Muscle layer of duodenum (tissue), 2 donors: ENCODE measurements at regions not wholly inside any gene's neighbourhood (a gene's known extent, or its start where the extent isn't known, plus 50 kb on each side); places are given as distances from the start of the nearest gene placed in this dataset.

Source experiments
- H3K27ac ChIP-seq: one replicate; pipeline ENCODE4 v1.7.0; 2013; ENCODE audit warnings: mild to moderate bottlenecking, low read length
- H3K27me3 ChIP-seq: one replicate; pipeline ENCODE4 v1.7.0; 2013; ENCODE audit warnings: low read depth, mild to moderate bottlenecking, control low read depth, low read length
- H3K36me3 ChIP-seq, 2 donors: one replicate each; pipeline ENCODE4 v1.7.0; 2013; ENCODE audit warnings: low read length in 2 of 2, control low read depth in 1 of 2, mild to moderate bottlenecking in 1 of 2; ENCODE audit not compliant: insufficient read depth in 2 of 2, control insufficient read depth in 1 of 2
- H3K4me1 ChIP-seq, 2 donors: one replicate each; pipeline ENCODE4 v1.7.0; 2013; ENCODE audit warnings: low read length in 2 of 2, mild to moderate bottlenecking in 2 of 2, control low read depth in 1 of 2, moderate library complexity in 1 of 2; ENCODE audit not compliant: insufficient read depth in 2 of 2, control insufficient read depth in 1 of 2
- H3K4me3 ChIP-seq, 2 donors: one replicate each; pipeline ENCODE4 v1.7.0; 2013; ENCODE audit warnings: low read length in 2 of 2, low read depth in 1 of 2, mild to moderate bottlenecking in 1 of 2
- H3K9me3 ChIP-seq, 2 donors: one replicate each; pipeline ENCODE4 v1.7.0; 2013; ENCODE audit warnings: low read length in 2 of 2, control low read depth in 1 of 2, mild to moderate bottlenecking in 1 of 2; ENCODE audit not compliant: control insufficient read depth in 1 of 2
- donor health status: healthy.

GRCh38 chr4:181582595-181582994, 660.6 kb upstream of the TENM3 start:
- H3K4me1 ChIP-seq: no peaks in the 10 kb centered on the region
- H3K36me3 ChIP-seq: no peaks in the 10 kb centered on the region
- H3K27ac ChIP-seq: no peak overlapping the region
- H3K9me3 ChIP-seq: no peaks in the 10 kb centered on the region
- H3K27me3 ChIP-seq: no peaks in the 10 kb centered on the region
- no peak overlapping the region for H3K4me3 ChIP-seq

DNA sequence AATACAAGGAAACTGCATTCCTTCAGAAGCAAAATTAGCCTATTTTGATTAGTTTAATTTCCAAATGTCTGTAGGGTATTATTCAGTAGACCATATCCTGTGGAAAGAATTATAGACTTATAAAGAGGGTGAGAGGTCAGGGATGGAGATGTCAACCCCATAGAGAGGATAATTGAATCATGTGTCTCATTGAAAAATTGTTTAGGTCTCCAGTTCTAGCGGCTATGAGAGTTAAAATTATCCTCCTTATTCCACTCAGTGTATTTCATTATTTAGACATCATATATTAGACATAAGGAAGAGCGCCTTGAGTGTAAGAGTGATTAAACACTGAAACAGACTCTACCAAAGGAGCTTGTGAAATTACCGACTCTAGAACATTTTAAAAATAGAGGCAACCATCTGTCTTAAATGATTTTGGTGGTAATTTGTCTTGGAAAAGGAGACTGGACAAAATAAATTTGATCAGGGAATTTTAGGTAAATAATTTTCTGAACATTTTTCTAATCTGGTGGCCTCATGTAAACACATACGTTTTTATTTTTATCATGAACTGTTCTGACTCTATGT, 654.4 kb upstream of the TENM3 start:
- H3K9me3 ChIP-seq: no peaks in the 10 kb centered on the region

GRCh38 chr4:181592221-181592745, 650.9 kb upstream of the TENM3 start:
- H3K27ac ChIP-seq: no peak overlapping the region
- H3K4me3 ChIP-seq: no peak overlapping the region
- no peaks in the 10 kb centered on the region for H3K27me3 ChIP-seq
- no peaks in the 10 kb centered on the region for H3K9me3 ChIP-seq
- H3K36me3 ChIP-seq: no peaks in the 10 kb centered on the region
- H3K4me1 ChIP-seq: no peaks in the 10 kb centered on the region

More for the DNA sequence above, 654.4 kb upstream of the TENM3 start:
- H3K27ac ChIP-seq: no peak overlapping the region
- no peaks in the 10 kb centered on the region for H3K36me3 ChIP-seq
- no peaks in the 10 kb centered on the region for H3K4me1 ChIP-seq
- no peaks in the 10 kb centered on the region for H3K27me3 ChIP-seq
- no peak overlapping the region for H3K4me3 ChIP-seq

DNA sequence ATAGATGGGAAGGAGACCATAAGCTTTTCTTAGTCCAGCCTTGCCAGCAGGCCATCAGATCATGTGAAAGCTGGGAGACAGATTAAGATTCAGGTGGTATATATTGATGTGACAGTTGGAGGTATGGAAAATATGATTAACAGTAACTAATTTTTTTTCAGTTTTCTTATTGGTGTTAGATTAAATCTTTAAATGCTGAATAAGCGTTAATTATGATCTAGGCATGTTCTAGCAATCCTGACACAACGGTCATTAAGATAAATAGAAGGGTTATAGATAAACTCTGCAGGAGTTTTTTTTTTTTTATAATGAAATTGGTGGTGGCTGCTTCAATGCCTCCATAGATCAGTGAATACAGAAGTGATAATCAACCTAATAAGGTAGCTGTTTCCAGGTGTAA, 649.5 kb upstream of the TENM3 start:
- Histone ChIP-seq H3K4me3 (no peak overlapping the region), H3K27ac (no peak overlapping the region), H3K9me3 (no peaks in the 10 kb centered on the region), H3K27me3 (no peaks in the 10 kb centered on the region), H3K4me1 (no peaks in the 10 kb centered on the region), H3K36me3 (no peaks in the 10 kb centered on the region)

- Histone ChIP-seq H3K27ac (no peak overlapping the region), H3K36me3 (no peaks in the 10 kb centered on the region), H3K4me1 (no peaks in the 10 kb centered on the region), H3K4me3 (no peak overlapping the region), H3K9me3 (no peaks in the 10 kb centered on the region), H3K27me3 (no peaks in the 10 kb centered on the region)
These were observed 649.0 kb upstream of the TENM3 start for GRCh38 chr4:181594188-181594587.

DNA sequence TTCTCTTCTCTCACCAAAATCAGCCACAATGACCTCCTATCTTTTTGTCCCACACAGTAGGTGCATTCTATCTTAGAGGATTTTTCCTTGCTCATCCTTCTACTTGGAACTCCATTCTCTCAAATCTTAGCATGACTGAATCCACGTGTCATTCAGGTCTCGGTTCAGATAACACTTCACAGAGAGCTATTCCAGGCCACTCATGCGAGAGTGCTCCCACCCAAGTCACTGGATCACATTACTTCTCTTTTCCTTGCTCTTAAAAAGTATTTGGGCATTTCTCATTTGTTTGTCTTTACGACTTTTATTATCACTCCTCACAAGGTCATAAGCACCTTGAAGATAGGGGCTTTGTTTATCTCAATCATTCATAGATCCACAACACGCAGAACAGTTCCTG, 647.5 kb upstream of the TENM3 start:
- Histone ChIP-seq H3K27me3 (no peaks in the 10 kb centered on the region), H3K36me3 (no peaks in the 10 kb centered on the region), H3K4me1 (no peaks in the 10 kb centered on the region), H3K9me3 (no peaks in the 10 kb centered on the region), H3K27ac (no peak overlapping the region), H3K4me3 (no peak overlapping the region)

DNA sequence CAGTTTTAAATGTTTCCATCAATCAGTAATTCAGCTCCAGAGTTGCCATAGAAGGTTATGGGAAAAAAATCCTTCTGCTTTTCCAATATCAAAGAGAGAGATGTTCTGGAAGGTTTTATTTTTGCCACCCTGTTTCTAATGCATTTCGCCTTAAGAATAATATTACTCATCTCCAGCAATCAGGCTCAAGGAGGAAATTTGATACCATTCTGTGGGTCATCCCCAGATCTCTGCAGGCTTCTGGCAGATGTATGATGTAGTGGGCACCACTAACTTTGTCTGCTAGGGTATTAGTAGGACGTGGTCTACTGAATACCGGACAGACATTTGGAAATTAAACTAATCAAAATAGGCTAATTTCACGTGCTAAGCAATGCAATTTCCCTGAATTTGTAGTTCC, 645.4 kb upstream of the TENM3 start:
- no peaks in the 10 kb centered on the region for H3K4me1 ChIP-seq
- H3K9me3 ChIP-seq: no peaks in the 10 kb centered on the region
- no peaks in the 10 kb centered on the region for H3K27me3 ChIP-seq
- no peak overlapping the region for H3K4me3 ChIP-seq
- H3K36me3 ChIP-seq: no peaks in the 10 kb centered on the region
- no peak overlapping the region for H3K27ac ChIP-seq

DNA sequence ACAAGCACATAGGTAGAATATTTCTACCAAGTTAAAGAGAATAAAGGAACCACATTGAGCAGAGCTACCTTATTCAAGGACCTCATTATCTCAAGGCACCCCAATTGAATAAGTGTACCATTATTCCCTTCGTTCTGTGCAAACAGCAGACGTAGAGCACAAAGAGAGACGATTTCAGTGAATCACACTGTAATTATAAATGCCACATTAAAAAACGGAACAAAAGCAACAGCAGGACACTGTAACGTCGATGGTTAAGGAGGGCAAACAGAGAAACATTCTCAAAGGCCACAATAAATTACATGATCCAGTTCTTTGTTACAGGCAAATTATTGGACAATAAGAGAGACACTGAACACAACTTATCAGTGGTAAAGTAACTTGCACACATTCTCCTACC, 644.1 kb upstream of the TENM3 start:
- H3K27ac ChIP-seq: no peak overlapping the region
- H3K4me3 ChIP-seq: no peak overlapping the region
- no peaks in the 10 kb centered on the region for H3K36me3 ChIP-seq
- H3K4me1 ChIP-seq: no peaks in the 10 kb centered on the region
- no peaks in the 10 kb centered on the region for H3K27me3 ChIP-seq
- no peaks in the 10 kb centered on the region for H3K9me3 ChIP-seq

GRCh38 chr4:181601103-181601502, 642.1 kb upstream of the TENM3 start:
- Histone ChIP-seq H3K9me3 (no peaks in the 10 kb centered on the region), H3K27me3 (no peaks in the 10 kb centered on the region), H3K4me1 (no peaks in the 10 kb centered on the region)

GRCh38 chr4:181604546-181604945, 638.7 kb upstream of the TENM3 start:
- H3K4me3 ChIP-seq: no peak overlapping the region
- H3K36me3 ChIP-seq: no peaks in the 10 kb centered on the region
- H3K27me3 ChIP-seq: no peaks in the 10 kb centered on the region
- no peak overlapping the region for H3K27ac ChIP-seq
- H3K9me3 ChIP-seq: no peaks in the 10 kb centered on the region
- no peaks in the 10 kb centered on the region for H3K4me1 ChIP-seq

More at GRCh38 chr4:181601103-181601502, 642.1 kb upstream of the TENM3 start:
- Histone ChIP-seq H3K27ac (no peak overlapping the region), H3K4me3 (no peak overlapping the region), H3K36me3 (no peaks in the 10 kb centered on the region)

DNA sequence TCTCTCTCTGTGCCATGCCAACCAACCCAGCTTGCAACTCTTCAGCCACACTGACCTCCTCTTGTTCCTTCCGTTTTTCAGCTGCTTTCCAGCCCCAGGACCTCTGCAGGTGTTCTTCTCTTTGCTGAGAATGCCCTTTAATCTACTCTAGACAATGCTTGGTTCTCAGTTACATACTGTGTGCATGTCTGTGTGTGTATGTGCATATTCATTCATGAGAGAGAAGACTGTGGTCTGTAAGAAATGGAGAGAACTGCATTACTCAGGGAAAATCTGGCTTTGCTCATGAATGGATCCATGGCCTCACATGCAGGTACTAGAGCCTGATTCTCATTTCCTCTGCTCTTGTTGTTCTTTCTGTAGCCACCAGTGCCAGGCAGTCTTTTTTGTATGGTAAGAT, 636.9 kb upstream of the TENM3 start:
- no peaks in the 10 kb centered on the region for H3K27me3 ChIP-seq
- H3K27ac ChIP-seq: no peak overlapping the region
- no peaks in the 10 kb centered on the region for H3K36me3 ChIP-seq
- H3K9me3 ChIP-seq: no peaks in the 10 kb centered on the region
- no peak overlapping the region for H3K4me3 ChIP-seq
- no peaks in the 10 kb centered on the region for H3K4me1 ChIP-seq

DNA sequence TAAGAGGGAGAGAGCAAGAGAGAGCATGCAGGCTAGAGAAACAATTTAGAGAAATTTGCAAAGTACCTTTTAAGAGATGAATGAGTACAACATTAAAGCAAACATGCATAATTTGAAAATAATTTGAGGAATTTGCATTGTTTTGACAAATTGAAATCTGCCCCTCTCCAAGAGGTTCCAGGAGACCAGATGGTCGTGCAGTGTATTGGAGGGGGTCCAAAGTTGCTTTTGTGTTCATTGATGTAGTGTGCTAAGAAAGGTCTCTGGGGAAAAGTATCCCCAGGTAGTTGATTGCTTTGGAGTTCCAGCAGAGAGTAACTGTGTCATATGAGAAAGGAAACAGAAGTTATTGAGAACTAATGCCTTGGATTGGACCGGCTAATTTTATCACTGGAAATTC, 635.0 kb upstream of the TENM3 start:
- Histone ChIP-seq H3K9me3 (no peaks in the 10 kb centered on the region), H3K27me3 (no peaks in the 10 kb centered on the region), H3K36me3 (no peaks in the 10 kb centered on the region), H3K27ac (no peak overlapping the region), H3K4me1 (no peaks in the 10 kb centered on the region), H3K4me3 (no peak overlapping the region)
